ENCODE measurements at regions not wholly inside any gene's neighbourhood (a gene's known extent, or its start where the extent isn't known, plus 50 kb on each side); places are given as distances from the start of the nearest gene placed in this dataset.

GRCh38 chr11:115885535-115886421 lies 381.6 kb upstream of the CADM1 start:
- H3K79me2 ChIP-seq (ENCODE audit: insufficient read depth) = no peaks in the 10 kb centered on the region
- no peak overlapping the region for H3K9ac ChIP-seq
- no peaks in the 10 kb centered on the region for H3K4me1 ChIP-seq (ENCODE audit: insufficient read depth)
- TF ChIP-seq EZH2phosphoT487 (IDR thresholded peaks at IDR 0.05; ENCODE audit: insufficient read depth, low read depth) (no peak), EZH2 (IDR thresholded peaks at IDR 0.05; ENCODE audit: insufficient read depth, poor library complexity, severe bottlenecking) (no peak)
- H3K4me3 ChIP-seq = no peak overlapping the region
- no peaks in the 10 kb centered on the region for H3K36me3 ChIP-seq (ENCODE audit: low read depth)
- H3K27ac ChIP-seq = no peak overlapping the region
- H2AFZ ChIP-seq = no peak overlapping the region
- DNase-seq = no peak
- H3K4me2 ChIP-seq (ENCODE audit: unreplicated experiment) = no peak overlapping the region
- in situ Hi-C loops (cut with MboI) = no loop called here
- no peaks in the 10 kb centered on the region for H3K27me3 ChIP-seq (replicated peaks; ENCODE audit: insufficient read depth)
- H4K20me1 ChIP-seq (ENCODE audit: insufficient read depth) = no peaks in the 10 kb centered on the region
- H3F3A ChIP-seq (ENCODE audit: insufficient read depth) = no peaks in the 10 kb centered on the region
- no peaks in the 10 kb centered on the region for H3K9me3 ChIP-seq (ENCODE audit: low read depth)
- H3K9me2 ChIP-seq (ENCODE audit: insufficient read depth) = no peaks in the 10 kb centered on the region
- 7 to 11% methylated on average over 8 of the region's 8 CpGs for WGBS, 2 experiments (ENCODE audit: low coverage in 1 of 2, low lambda C conversion rate in 2 of 2, missing lambda C conversion rate in 2 of 2)

GRCh38 chr11:115884800-115885534 lies 380.8 kb upstream of the CADM1 start:
- no peaks in the 10 kb centered on the region for H3K27me3 ChIP-seq (replicated peaks; ENCODE audit: insufficient read depth)
- in situ Hi-C loops (cut with MboI) = no loop called here
- H3K4me1 ChIP-seq (ENCODE audit: insufficient read depth) = no peaks in the 10 kb centered on the region
- H3K36me3 ChIP-seq (ENCODE audit: low read depth) = no peaks in the 10 kb centered on the region
- 8 to 11% methylated on average over 5 of the region's 5 CpGs for WGBS, 2 experiments (ENCODE audit: low coverage in 1 of 2, low lambda C conversion rate in 2 of 2, missing lambda C conversion rate in 2 of 2)
- TF ChIP-seq EZH2 (IDR thresholded peaks at IDR 0.05; ENCODE audit: insufficient read depth, poor library complexity, severe bottlenecking) (no peak), EZH2phosphoT487 (IDR thresholded peaks at IDR 0.05; ENCODE audit: insufficient read depth, low read depth) (no peak)
- DNase-seq = no peak
- H3K4me3 ChIP-seq = no peak overlapping the region
- H4K20me1 ChIP-seq (ENCODE audit: insufficient read depth) = no peaks in the 10 kb centered on the region
- H3K9me2 ChIP-seq (ENCODE audit: insufficient read depth) = no peaks in the 10 kb centered on the region
- H2AFZ ChIP-seq = no peak overlapping the region
- no peak overlapping the region for H3K4me2 ChIP-seq (ENCODE audit: unreplicated experiment)
- H3K27ac ChIP-seq = no peak overlapping the region
- no peaks in the 10 kb centered on the region for H3F3A ChIP-seq (ENCODE audit: insufficient read depth)
- H3K79me2 ChIP-seq (ENCODE audit: insufficient read depth) = no peaks in the 10 kb centered on the region
- H3K9me3 ChIP-seq (ENCODE audit: low read depth) = no peaks in the 10 kb centered on the region
- no peak overlapping the region for H3K9ac ChIP-seq

GRCh38 chr11:115874843-115875242 lies 370.6 kb upstream of the CADM1 start:
- Histone ChIP-seq H3K9ac (no peak overlapping the region), H3K4me1 (ENCODE audit: insufficient read depth) (no peaks in the 10 kb centered on the region), H3K27me3 (replicated peaks; ENCODE audit: insufficient read depth) (no peaks in the 10 kb centered on the region), H3K9me2 (ENCODE audit: insufficient read depth) (no peaks in the 10 kb centered on the region), H3F3A (ENCODE audit: insufficient read depth) (no peaks in the 10 kb centered on the region), H3K4me3 (no peak overlapping the region), H3K79me2 (ENCODE audit: insufficient read depth) (no peaks in the 10 kb centered on the region), H3K36me3 (ENCODE audit: low read depth) (no peaks in the 10 kb centered on the region), H3K9me3 (ENCODE audit: low read depth) (peaks cover 5% of the 10 kb centered on the region), H3K4me2 (ENCODE audit: unreplicated experiment) (no peak overlapping the region), H4K20me1 (ENCODE audit: insufficient read depth) (no peaks in the 10 kb centered on the region), H3K27ac (no peak overlapping the region), H2AFZ (no peak overlapping the region)
- no peak for TF ChIP-seq EZH2 (IDR thresholded peaks at IDR 0.05; ENCODE audit: insufficient read depth, poor library complexity, severe bottlenecking)
- 57 to 66% methylated on average over 4 of the region's 4 CpGs for WGBS, 2 experiments (ENCODE audit: low coverage in 1 of 2, low lambda C conversion rate in 2 of 2, missing lambda C conversion rate in 2 of 2)
- no peak for DNase-seq
- in situ Hi-C loops (cut with MboI) = no loop called here

GRCh38 chr11:115873813-115874212 lies 369.6 kb upstream of the CADM1 start:
- Histone ChIP-seq H3K9me3 (ENCODE audit: low read depth) (peaks cover 5% of the 10 kb centered on the region), H2AFZ (no peak overlapping the region)
- WGBS, 2 experiments (ENCODE audit: low coverage in 1 of 2, low lambda C conversion rate in 2 of 2, missing lambda C conversion rate in 2 of 2) = 5 to 6% methylated on average over 5 of the region's 5 CpGs

More at GRCh38 chr11:115873813-115874212, 369.6 kb upstream of the CADM1 start:
- Histone ChIP-seq H3K27ac (no peak overlapping the region), H3K79me2 (ENCODE audit: insufficient read depth) (no peaks in the 10 kb centered on the region), H3F3A (ENCODE audit: insufficient read depth) (no peaks in the 10 kb centered on the region), H4K20me1 (ENCODE audit: insufficient read depth) (no peaks in the 10 kb centered on the region), H3K4me3 (no peak overlapping the region), H3K4me1 (ENCODE audit: insufficient read depth) (no peaks in the 10 kb centered on the region), H3K36me3 (ENCODE audit: low read depth) (no peaks in the 10 kb centered on the region), H3K9ac (no peak overlapping the region), H3K27me3 (replicated peaks; ENCODE audit: insufficient read depth) (no peaks in the 10 kb centered on the region), H3K9me2 (ENCODE audit: insufficient read depth) (no peaks in the 10 kb centered on the region), H3K4me2 (ENCODE audit: unreplicated experiment) (no peak overlapping the region)
- no peak for DNase-seq
- in situ Hi-C loops (cut with MboI) = no loop called here
- TF ChIP-seq EZH2phosphoT487 (IDR thresholded peaks at IDR 0.05; ENCODE audit: insufficient read depth, low read depth) (no peak), EZH2 (IDR thresholded peaks at IDR 0.05; ENCODE audit: insufficient read depth, poor library complexity, severe bottlenecking) (no peak)

All from GM23248 (cell line).